Activated T-helper 17 cell treated with anti-CD3 and anti-CD28 coated beads, Interleukin-2, amount 50 U/mL, for 72 hours (primary cell): ENCODE measurements at regions not wholly inside any gene's neighbourhood (a gene's known extent, or its start where the extent isn't known, plus 50 kb on each side); places are given as distances from the start of the nearest gene placed in this dataset.

Experiments
- ATAC-seq: fragments of 150-1000 bp; cut with Tn5 transposase; replicated peaks from 2 replicates; pipeline ENCODE4 v1.10.0; 2021; ENCODE audit warnings: mild to moderate bottlenecking, moderate library complexity
- H3K27ac Mint-ChIP-seq: one replicate; pipeline ENCODE4 v1.8.0; 2022; ENCODE audit warnings: mixed read lengths
- H3K27me3 Mint-ChIP-seq: one replicate; pipeline ENCODE4 v1.8.0; 2022; ENCODE audit warnings: mixed read lengths
- H3K36me3 Mint-ChIP-seq: one replicate; pipeline ENCODE4 v1.8.0; 2022; ENCODE audit warnings: low read depth, mild to moderate bottlenecking, mixed read lengths
- H3K4me1 Mint-ChIP-seq: one replicate; pipeline ENCODE4 v1.8.0; 2022; ENCODE audit warnings: mixed read lengths
- H3K4me3 Mint-ChIP-seq: one replicate; pipeline ENCODE4 v1.8.0; 2022; ENCODE audit warnings: mild to moderate bottlenecking, mixed read lengths
- H3K9me3 Mint-ChIP-seq: one replicate; pipeline ENCODE4 v1.8.0; 2022; ENCODE audit warnings: mixed read lengths

DNA sequence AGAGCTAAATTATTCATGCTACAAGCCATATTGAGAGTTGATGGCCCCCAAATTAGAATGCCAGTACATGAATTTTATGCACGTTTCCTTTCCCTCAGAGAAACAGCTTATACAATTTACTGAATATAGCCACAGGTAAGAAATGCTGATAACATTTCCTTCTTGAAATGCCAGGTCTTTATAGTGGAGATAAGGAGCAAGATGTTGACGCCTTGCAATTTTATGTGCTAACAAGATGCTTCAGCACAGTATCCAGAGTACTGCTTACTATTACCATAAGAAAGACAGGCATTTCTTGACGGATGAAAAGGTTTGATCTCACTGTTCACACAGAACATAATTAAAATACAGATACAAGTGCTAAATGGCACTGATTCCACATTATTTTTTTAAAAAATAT, 223.2 kb upstream of the CTSO start:
- Mint-ChIP-seq H3K27me3 (no peaks in the 10 kb centered on the region), H3K9me3 (no peaks in the 10 kb centered on the region), H3K27ac (no peak overlapping the region), H3K4me3 (no peak overlapping the region), H3K36me3 (no peaks in the 10 kb centered on the region), H3K4me1 (no peaks in the 10 kb centered on the region)
- no peak for ATAC-seq

- H3K27ac Mint-ChIP-seq, result no peak overlapping the region
- no peaks in the 10 kb centered on the region for H3K4me1 Mint-ChIP-seq
- no peak overlapping the region for H3K4me3 Mint-ChIP-seq
- no peak for ATAC-seq
- H3K36me3 Mint-ChIP-seq, result no peaks in the 10 kb centered on the region
- H3K27me3 Mint-ChIP-seq, result no peaks in the 10 kb centered on the region
- H3K9me3 Mint-ChIP-seq, result no peaks in the 10 kb centered on the region
Observed at GRCh38 chr4:156173937-156174336, 220.3 kb upstream of the CTSO start.

GRCh38 chr4:156173486-156173885, 219.8 kb upstream of the CTSO start:
- no peak for ATAC-seq
- H3K36me3 Mint-ChIP-seq, result no peaks in the 10 kb centered on the region
- no peaks in the 10 kb centered on the region for H3K4me1 Mint-ChIP-seq
- no peaks in the 10 kb centered on the region for H3K27me3 Mint-ChIP-seq
- no peak overlapping the region for H3K27ac Mint-ChIP-seq
- no peak overlapping the region for H3K4me3 Mint-ChIP-seq
- no peaks in the 10 kb centered on the region for H3K9me3 Mint-ChIP-seq

- no peaks in the 10 kb centered on the region for H3K4me1 Mint-ChIP-seq
- H3K4me3 Mint-ChIP-seq, result no peak overlapping the region
- peaks cover 8% of the 10 kb centered on the region for H3K9me3 Mint-ChIP-seq
Observed at GRCh38 chr4:156169861-156170260, 216.2 kb upstream of the CTSO start.

GRCh38 chr4:156169011-156169410, 215.3 kb upstream of the CTSO start:
- H3K9me3 Mint-ChIP-seq, result peaks cover 13% of the 10 kb centered on the region
- H3K27me3 Mint-ChIP-seq, result no peaks in the 10 kb centered on the region
- H3K36me3 Mint-ChIP-seq, result no peaks in the 10 kb centered on the region
- H3K4me1 Mint-ChIP-seq, result no peaks in the 10 kb centered on the region
- no peak for ATAC-seq
- H3K27ac Mint-ChIP-seq, result no peak overlapping the region
- no peak overlapping the region for H3K4me3 Mint-ChIP-seq

More at GRCh38 chr4:156169861-156170260, 216.2 kb upstream of the CTSO start:
- no peak for ATAC-seq
- Mint-ChIP-seq H3K36me3 (no peaks in the 10 kb centered on the region), H3K27ac (no peak overlapping the region), H3K27me3 (no peaks in the 10 kb centered on the region)

- ATAC-seq, result no peak
- H3K27me3 Mint-ChIP-seq, result no peaks in the 10 kb centered on the region
- no peaks in the 10 kb centered on the region for H3K36me3 Mint-ChIP-seq
- H3K9me3 Mint-ChIP-seq, result peaks cover 13% of the 10 kb centered on the region
- H3K4me1 Mint-ChIP-seq, result no peaks in the 10 kb centered on the region
- no peak overlapping the region for H3K4me3 Mint-ChIP-seq
- no peak overlapping the region for H3K27ac Mint-ChIP-seq
Observed at GRCh38 chr4:156168288-156168687, 214.6 kb upstream of the CTSO start.

DNA sequence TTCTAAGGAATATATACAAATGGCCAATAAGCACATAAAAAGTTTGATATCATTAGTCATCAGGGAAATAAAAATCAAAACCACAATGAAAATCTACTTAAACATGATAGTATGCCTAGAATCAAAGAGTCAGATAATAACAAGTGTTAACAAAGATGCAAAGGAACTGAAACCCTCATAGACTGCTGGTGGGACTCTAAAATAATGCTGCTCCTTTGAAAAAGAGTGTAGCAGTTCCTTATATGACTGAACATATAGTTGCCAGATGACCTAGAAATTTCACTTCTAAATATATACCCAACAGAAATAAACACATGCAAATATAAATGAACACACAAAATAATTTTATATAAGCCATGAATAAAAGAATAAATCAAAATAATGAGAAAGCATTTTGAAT, 205.1 kb upstream of the CTSO start:
- no peak overlapping the region for H3K27ac Mint-ChIP-seq
- no peak for ATAC-seq
- no peaks in the 10 kb centered on the region for H3K4me1 Mint-ChIP-seq
- H3K4me3 Mint-ChIP-seq, result no peak overlapping the region
- no peaks in the 10 kb centered on the region for H3K9me3 Mint-ChIP-seq
- H3K27me3 Mint-ChIP-seq, result no peaks in the 10 kb centered on the region
- H3K36me3 Mint-ChIP-seq, result no peaks in the 10 kb centered on the region

GRCh38 chr4:156154978-156155377, 201.3 kb upstream of the CTSO start:
- no peaks in the 10 kb centered on the region for H3K9me3 Mint-ChIP-seq
- no peak for ATAC-seq
- H3K27ac Mint-ChIP-seq, result no peak overlapping the region
- no peaks in the 10 kb centered on the region for H3K27me3 Mint-ChIP-seq
- no peaks in the 10 kb centered on the region for H3K4me1 Mint-ChIP-seq
- no peaks in the 10 kb centered on the region for H3K36me3 Mint-ChIP-seq
- no peak overlapping the region for H3K4me3 Mint-ChIP-seq

- H3K4me1 Mint-ChIP-seq, result no peaks in the 10 kb centered on the region
- H3K27me3 Mint-ChIP-seq, result no peaks in the 10 kb centered on the region
- H3K36me3 Mint-ChIP-seq, result no peaks in the 10 kb centered on the region
- H3K4me3 Mint-ChIP-seq, result no peak overlapping the region
- H3K9me3 Mint-ChIP-seq, result no peaks in the 10 kb centered on the region
- H3K27ac Mint-ChIP-seq, result no peak overlapping the region
- no peak for ATAC-seq
Observed at GRCh38 chr4:156146571-156146970, 192.9 kb upstream of the CTSO start.

DNA sequence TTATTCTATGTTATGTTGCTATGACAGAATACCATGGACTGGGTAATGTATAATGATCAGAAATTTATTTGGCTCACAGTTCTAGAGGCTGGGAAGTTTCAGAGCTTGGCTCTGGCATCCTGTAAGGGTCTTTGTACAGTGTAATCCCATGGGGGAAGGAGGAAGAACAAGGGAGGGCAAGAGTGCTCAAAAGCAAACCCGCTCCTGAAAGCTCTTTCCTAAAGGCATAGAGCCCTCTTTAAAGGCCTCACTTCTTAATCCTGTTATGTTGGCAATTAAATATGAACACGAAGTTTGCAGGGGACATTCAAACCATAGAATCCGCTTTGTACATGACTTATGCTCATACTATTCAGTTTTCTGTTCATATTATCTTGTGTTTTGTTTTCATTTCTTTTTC, 191.3 kb upstream of the CTSO start:
- H3K9me3 Mint-ChIP-seq, result no peaks in the 10 kb centered on the region
- no peak overlapping the region for H3K4me3 Mint-ChIP-seq
- no peaks in the 10 kb centered on the region for H3K36me3 Mint-ChIP-seq
- no peak overlapping the region for H3K27ac Mint-ChIP-seq
- no peaks in the 10 kb centered on the region for H3K4me1 Mint-ChIP-seq
- H3K27me3 Mint-ChIP-seq, result no peaks in the 10 kb centered on the region
- ATAC-seq, result no peak

DNA sequence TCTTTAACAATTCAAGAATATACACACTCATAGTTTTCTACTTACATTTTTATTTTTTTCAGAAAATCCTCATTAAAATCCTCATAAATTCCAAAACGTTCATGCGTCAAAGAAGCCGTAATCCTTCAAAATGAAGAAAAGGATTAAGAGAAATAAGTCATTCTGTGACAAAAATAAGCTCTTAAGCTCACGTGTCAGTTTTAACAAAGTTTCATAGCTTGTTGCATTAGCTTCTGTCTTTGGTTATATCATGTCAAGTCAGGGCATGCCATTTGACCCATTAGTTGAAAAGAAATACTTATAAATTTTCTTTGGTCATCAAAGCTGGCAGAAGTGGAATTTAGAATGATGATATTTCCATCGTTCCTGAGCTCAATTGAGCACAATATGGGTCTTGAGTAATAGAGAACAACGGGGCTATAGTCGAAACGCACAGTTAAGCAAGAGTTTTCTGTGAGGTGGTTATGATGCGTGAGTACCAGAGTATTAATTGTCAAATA, 185.2 kb upstream of the CTSO start:
- Mint-ChIP-seq H3K4me3 (no peak overlapping the region), H3K27ac (no peak overlapping the region), H3K9me3 (no peaks in the 10 kb centered on the region), H3K27me3 (no peaks in the 10 kb centered on the region), H3K36me3 (no peaks in the 10 kb centered on the region), H3K4me1 (no peaks in the 10 kb centered on the region)
- no peak for ATAC-seq

- no peaks in the 10 kb centered on the region for H3K27me3 Mint-ChIP-seq
- H3K9me3 Mint-ChIP-seq, result no peaks in the 10 kb centered on the region
- no peak for ATAC-seq
- no peak overlapping the region for H3K4me3 Mint-ChIP-seq
- no peaks in the 10 kb centered on the region for H3K4me1 Mint-ChIP-seq
- H3K27ac Mint-ChIP-seq, result no peak overlapping the region
- no peaks in the 10 kb centered on the region for H3K36me3 Mint-ChIP-seq
Observed at GRCh38 chr4:156137679-156138473, 184.2 kb upstream of the CTSO start.

DNA sequence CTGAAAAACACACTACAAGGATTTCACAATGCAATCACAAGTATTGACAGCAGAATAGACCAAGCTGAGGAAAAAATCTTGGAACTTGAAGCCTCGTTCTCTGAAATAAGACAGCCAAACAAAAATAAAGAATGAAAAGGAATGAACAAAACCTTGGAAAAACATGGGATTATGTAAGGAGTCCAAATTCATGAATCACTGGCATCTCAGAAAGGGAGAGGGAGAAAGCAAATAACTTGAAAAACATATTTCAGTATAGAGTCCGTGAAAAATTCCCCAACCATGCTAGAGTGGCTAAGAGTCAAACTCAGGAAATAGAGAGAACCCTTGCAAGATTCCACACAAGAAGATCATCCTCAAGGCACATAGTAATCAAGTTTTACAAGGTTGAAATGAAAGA, 178.5 kb upstream of the CTSO start:
- no peaks in the 10 kb centered on the region for H3K36me3 Mint-ChIP-seq
- no peak overlapping the region for H3K27ac Mint-ChIP-seq
- no peaks in the 10 kb centered on the region for H3K27me3 Mint-ChIP-seq
- no peaks in the 10 kb centered on the region for H3K4me1 Mint-ChIP-seq
- H3K9me3 Mint-ChIP-seq, result no peaks in the 10 kb centered on the region
- no peak for ATAC-seq
- H3K4me3 Mint-ChIP-seq, result no peak overlapping the region

- Mint-ChIP-seq H3K4me1 (no peaks in the 10 kb centered on the region), H3K27me3 (no peaks in the 10 kb centered on the region), H3K36me3 (no peaks in the 10 kb centered on the region), H3K9me3 (peaks cover 5% of the 10 kb centered on the region), H3K27ac (no peak overlapping the region), H3K4me3 (no peak overlapping the region)
- ATAC-seq, result no peak
Observed at GRCh38 chr4:156128616-156129015, 174.9 kb upstream of the CTSO start.

DNA sequence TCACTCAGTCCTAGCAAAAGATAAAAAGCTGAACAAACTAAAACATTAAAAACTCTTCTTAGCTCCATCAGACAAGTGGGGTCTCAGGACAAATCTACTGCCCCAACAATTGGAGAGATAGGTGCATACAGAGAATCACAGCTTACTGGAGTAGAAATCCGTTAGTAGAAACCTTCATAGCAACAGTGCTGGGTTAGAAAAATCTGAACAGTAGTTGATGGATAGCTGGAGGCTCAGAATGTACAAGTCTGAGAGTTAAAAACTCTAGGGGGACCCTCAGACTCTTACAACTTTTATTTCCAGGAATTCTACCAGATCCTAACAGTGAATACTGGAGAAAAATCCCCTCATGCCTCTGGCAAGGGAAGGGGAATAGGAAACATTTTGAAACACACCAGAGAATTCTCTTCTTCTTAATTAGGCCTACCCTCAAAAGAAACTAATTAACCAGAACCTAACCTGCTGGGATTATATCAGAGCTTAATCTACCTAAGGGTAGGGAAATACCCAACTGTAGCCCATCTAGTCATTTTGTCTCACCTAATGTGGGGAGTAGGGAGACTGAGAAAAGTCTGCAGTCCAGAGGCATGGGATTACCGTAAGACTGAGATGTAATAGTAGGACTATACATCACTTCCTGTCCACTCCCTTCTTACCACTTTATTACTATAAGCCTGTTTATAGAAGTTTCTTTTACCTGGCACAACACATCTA, 165.0 kb upstream of the CTSO start:
- H3K36me3 Mint-ChIP-seq, result no peaks in the 10 kb centered on the region
- H3K9me3 Mint-ChIP-seq, result no peaks in the 10 kb centered on the region
- H3K27ac Mint-ChIP-seq, result no peak overlapping the region

More for the DNA sequence above, 165.0 kb upstream of the CTSO start:
- ATAC-seq, result no peak
- Mint-ChIP-seq H3K4me3 (no peak overlapping the region), H3K4me1 (no peaks in the 10 kb centered on the region), H3K27me3 (no peaks in the 10 kb centered on the region)
